ENCODE measurements at regions not wholly inside any gene's neighbourhood (a gene's known extent, or its start where the extent isn't known, plus 50 kb on each side); places are given as distances from the start of the nearest gene placed in this dataset.

DNA sequence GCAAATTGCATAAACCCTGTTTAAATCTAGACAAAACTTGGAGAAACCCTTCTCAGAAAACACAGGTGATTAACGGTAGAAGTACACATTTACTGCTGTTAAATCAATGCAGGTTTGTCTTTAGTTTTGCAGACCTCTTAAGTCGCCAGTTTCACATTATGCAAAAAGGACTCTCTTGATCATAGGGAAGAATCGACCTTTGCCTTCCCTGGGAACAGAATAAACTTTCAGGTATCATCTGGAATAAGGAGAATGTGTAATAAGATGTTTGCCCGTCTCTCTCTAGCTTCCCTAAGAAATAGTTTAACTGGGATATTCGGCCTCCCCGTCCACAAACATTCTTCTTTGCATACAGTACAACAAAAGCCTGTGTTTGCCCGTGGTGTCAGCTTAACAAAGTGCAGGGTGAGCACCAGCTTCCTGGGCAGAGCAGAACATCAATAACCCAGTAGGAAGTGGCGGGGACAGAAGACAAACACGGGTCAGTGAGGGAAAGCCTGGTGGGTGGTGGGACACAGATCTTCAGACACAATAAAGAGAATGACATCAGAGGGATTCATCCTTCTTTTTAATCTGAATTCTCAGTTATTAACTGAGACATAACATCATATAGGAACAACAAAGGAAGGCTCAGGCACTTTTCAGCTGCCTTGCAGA lies 1077.7 kb upstream of the SLC10A2 start:
- H3K4me2 ChIP-seq (ENCODE audit: low read length) = no peak overlapping the region
- POLR2A ChIA-PET = no interaction called here
- no peak overlapping the region for H2AFZ ChIP-seq (ENCODE audit: low read length)
- DNase-seq (ENCODE audit: low spot score) = no peak
- no peaks in the 10 kb centered on the region for H3K9me2 ChIP-seq (ENCODE audit: insufficient read depth, low read length)
- no peaks in the 10 kb centered on the region for H3K4me1 ChIP-seq (ENCODE audit: insufficient read depth, low read length, poor library complexity, severe bottlenecking)
- BruUV-seq (replicated peaks) = no TSS peak
- H4K20me1 ChIP-seq (ENCODE audit: insufficient read depth, low read length) = no peaks in the 10 kb centered on the region
- no peak overlapping the region for H3K27ac ChIP-seq (ENCODE audit: low read depth, low read length, poor library complexity, severe bottlenecking)
- no peak overlapping the region for H3K4me3 ChIP-seq (ENCODE audit: low read depth, low read length, poor library complexity, severe bottlenecking)
- intact Hi-C loops (cut with micrococcal nuclease; ENCODE audit: unreplicated experiment) = no loop called here
- CTCF ChIA-PET (ENCODE audit: unreplicated experiment) = no interaction called here
- H3K9me3 ChIP-seq (ENCODE audit: low read length) = no peaks in the 10 kb centered on the region
- H3K36me3 ChIP-seq (ENCODE audit: insufficient read depth, low read length) = no peaks in the 10 kb centered on the region
- no peak for TF ChIP-seq EZH2phosphoT487 (IDR thresholded peaks at IDR 0.05; ENCODE audit: borderline replicate concordance, low read depth, low read length)
- TF ChIP-seq CTCF (conservative IDR thresholded peaks at IDR 0.05; ENCODE audit: low read length) = no peak
- H3K79me2 ChIP-seq (ENCODE audit: insufficient read depth, low read depth, low read length) = no peaks in the 10 kb centered on the region

- POLR2A ChIA-PET = no interaction called here
- BruUV-seq (replicated peaks) = no TSS peak
- Histone ChIP-seq H3K9me3 (ENCODE audit: low read length) (no peaks in the 10 kb centered on the region), H3K4me1 (ENCODE audit: insufficient read depth, low read length, poor library complexity, severe bottlenecking) (no peaks in the 10 kb centered on the region), H3K36me3 (ENCODE audit: insufficient read depth, low read length) (no peaks in the 10 kb centered on the region), H4K20me1 (ENCODE audit: insufficient read depth, low read length) (no peaks in the 10 kb centered on the region), H3K9me2 (ENCODE audit: insufficient read depth, low read length) (no peaks in the 10 kb centered on the region), H2AFZ (ENCODE audit: low read length) (no peak overlapping the region), H3K4me3 (ENCODE audit: low read depth, low read length, poor library complexity, severe bottlenecking) (no peak overlapping the region), H3K79me2 (ENCODE audit: insufficient read depth, low read depth, low read length) (no peaks in the 10 kb centered on the region), H3K27ac (ENCODE audit: low read depth, low read length, poor library complexity, severe bottlenecking) (no peak overlapping the region), H3K4me2 (ENCODE audit: low read length) (no peak overlapping the region)
- CTCF ChIA-PET (ENCODE audit: unreplicated experiment) = no interaction called here
- intact Hi-C loops (cut with micrococcal nuclease; ENCODE audit: unreplicated experiment) = no loop called here
- no peak for DNase-seq (ENCODE audit: low spot score)
- TF ChIP-seq EZH2phosphoT487 (IDR thresholded peaks at IDR 0.05; ENCODE audit: borderline replicate concordance, low read depth, low read length) = no peak
- no peak for TF ChIP-seq CTCF (conservative IDR thresholded peaks at IDR 0.05; ENCODE audit: low read length)
Observed at GRCh38 chr13:104140552-104140951, 1074.3 kb upstream of the SLC10A2 start.

DNA sequence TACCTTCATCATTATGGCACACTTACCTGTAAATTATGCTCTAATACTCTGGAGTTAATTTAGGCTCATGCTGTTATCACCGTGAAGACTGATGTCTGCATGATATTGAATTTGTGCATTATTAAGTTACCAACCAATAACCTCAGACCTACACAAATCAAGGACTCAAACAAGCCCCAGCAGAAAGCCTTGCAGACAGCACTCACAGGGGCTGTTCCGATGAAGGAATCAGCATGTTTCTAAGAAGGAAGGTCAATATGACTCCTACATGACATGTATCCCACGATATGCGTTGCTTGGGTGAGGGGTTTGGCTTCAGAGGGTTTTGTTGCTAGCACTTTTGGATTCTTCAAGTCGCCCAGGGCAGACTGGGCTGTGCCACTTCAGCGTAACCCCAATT lies 1071.2 kb upstream of the SLC10A2 start:
- no peak overlapping the region for H2AFZ ChIP-seq (ENCODE audit: low read length)
- H3K4me3 ChIP-seq (ENCODE audit: low read depth, low read length, poor library complexity, severe bottlenecking) = no peak overlapping the region
- no peaks in the 10 kb centered on the region for H4K20me1 ChIP-seq (ENCODE audit: insufficient read depth, low read length)
- H3K9me3 ChIP-seq (ENCODE audit: low read length) = no peaks in the 10 kb centered on the region
- no peaks in the 10 kb centered on the region for H3K4me1 ChIP-seq (ENCODE audit: insufficient read depth, low read length, poor library complexity, severe bottlenecking)
- TF ChIP-seq CTCF (conservative IDR thresholded peaks at IDR 0.05; ENCODE audit: low read length) (no peak), EZH2phosphoT487 (IDR thresholded peaks at IDR 0.05; ENCODE audit: borderline replicate concordance, low read depth, low read length) (no peak)
- DNase-seq (ENCODE audit: low spot score) = no peak
- no peak overlapping the region for H3K27ac ChIP-seq (ENCODE audit: low read depth, low read length, poor library complexity, severe bottlenecking)
- H3K9me2 ChIP-seq (ENCODE audit: insufficient read depth, low read length) = no peaks in the 10 kb centered on the region
- H3K36me3 ChIP-seq (ENCODE audit: insufficient read depth, low read length) = no peaks in the 10 kb centered on the region
- POLR2A ChIA-PET = no interaction called here
- no peak overlapping the region for H3K4me2 ChIP-seq (ENCODE audit: low read length)
- intact Hi-C loops (cut with micrococcal nuclease; ENCODE audit: unreplicated experiment) = no loop called here
- CTCF ChIA-PET (ENCODE audit: unreplicated experiment) = no interaction called here
- H3K79me2 ChIP-seq (ENCODE audit: insufficient read depth, low read depth, low read length) = no peaks in the 10 kb centered on the region
- no TSS peak for BruUV-seq (replicated peaks)

Data from OCI-LY7 (cell line).